Stimulated activated CD8-positive, alpha-beta memory T cell treated with anti-CD3 and anti-CD28 coated beads, Interleukin-7, amount 100 ng/mL, for 1 hour (primary cell): ENCODE measurements at regions not wholly inside any gene's neighbourhood (a gene's known extent, or its start where the extent isn't known, plus 50 kb on each side); places are given as distances from the start of the nearest gene placed in this dataset.
"Not testable (repeated sequence)": the region's sequence is repeated elsewhere in the genome, so short reads cannot be mapped to it uniquely, and the experiment has no call there.

Experiments used
- DNase-seq, 2 donors: peaks; one replicate each; pipeline ENCODE4 v3.0.0-alpha.2; 2020; ENCODE audit warnings: low read depth in 2 of 2

DNA sequence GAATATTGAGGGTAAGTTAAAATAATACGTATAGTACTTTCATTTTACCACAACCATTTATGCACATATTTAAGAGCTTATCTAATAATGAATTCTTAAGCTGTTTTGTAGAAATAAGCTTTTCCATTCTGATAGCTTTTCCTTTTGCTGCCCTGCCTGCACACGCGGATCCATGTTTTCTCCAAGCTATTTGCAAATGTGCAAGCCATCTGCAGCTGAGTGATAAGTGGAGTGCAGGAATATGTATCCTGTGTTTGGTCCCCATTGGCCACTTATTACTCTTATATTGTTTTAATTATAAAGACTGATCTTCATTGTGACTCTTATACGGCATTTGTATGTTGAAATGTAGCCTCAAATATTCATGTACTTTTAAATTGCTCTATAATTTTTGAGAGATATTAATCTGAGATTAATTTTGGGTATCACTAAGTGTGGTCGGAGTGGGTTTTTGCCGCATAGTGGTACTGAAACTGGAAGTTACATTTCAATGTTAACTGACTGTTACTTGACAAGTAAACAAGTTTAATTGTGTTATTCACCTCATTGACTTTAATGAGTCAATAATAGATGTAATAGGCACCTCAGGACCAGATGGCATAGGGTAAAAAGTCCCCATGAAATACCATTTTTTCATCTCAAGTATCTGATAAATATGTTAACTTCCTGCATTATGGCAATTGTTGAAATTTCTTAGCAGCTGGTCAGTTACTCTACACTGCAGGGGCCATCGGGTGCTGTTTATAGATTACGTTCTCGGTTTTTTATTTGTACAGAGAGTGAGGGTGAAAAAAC, 1567.4 kb downstream of the EFNB2 start:
- DNase-seq, result no peak

DNA sequence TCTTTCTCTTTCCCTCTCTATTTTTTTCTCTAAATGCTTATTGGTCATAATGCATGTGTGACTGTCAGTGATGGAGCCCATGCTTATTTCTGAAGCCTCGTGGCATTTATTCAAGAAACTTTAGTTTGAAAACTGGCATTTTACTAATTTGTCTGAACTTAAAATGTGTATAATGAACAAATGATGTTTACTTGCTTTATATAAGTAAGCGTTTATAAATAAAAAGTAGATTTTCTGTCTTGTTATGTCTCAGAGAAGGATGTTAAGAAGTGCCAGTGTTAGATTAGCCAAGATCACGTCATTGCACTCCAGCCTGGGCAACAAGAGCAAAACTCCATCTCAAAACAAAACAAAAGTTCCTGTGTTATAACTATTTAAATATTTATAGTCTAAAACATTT, 1568.1 kb downstream of the EFNB2 start:
- DNase-seq, result no peak

DNA sequence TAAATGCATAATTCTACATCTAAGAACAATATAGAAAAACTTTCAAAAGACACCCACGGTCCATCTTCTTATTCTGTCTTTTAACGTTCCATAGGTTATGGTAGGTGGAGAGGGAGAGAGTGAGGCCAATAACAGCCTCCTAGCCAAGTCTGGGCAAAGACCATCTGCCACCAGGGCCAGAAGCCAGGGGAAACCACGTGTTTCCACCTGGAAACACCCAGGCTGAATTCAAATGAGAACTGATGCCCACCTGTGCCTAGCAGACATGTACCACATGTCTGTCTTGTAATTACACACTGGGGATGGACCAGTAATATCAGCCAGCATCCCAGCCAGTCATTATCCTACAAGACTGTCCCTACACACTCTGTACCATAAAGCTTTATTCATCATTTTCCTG, 1573.1 kb downstream of the EFNB2 start:
- DNase-seq, result no peak

DNA sequence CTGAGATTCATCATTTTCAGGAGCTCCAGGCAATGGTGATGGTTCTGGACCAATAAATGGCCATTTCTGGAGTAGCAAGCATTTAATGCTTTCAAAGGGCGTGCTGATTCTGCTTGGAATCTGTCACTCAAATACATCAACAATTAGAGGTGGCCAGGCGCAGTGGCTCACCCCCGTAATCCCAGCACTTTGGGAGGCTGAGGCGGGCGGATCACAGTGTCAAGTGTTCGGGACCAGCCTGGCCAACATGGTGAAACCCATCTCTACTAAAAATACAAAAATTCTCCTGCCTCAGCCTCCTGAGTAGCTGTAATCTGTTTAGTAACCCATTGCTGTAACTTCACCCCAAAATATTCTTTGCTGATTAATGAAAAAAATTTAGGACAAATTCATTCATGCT, 1574.2 kb downstream of the EFNB2 start:
- DNase-seq, result no peak

DNA sequence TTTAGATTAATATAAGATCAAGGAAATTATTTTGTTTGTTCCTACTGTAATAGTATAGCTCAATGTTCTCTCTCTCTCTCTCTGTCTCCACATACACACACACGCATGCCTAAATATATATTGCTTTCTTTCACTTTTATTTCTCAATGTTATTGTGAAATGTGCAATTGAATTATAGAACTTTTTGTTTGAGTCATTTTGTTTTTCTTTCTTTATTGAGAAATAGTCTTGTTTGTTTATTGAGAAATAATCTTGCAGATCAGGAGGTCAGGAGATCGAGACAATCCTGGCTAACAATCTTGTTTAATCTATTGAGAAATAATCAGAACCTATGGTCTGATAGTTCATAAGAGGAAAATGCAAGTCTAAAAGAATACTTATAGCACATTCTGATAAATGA, 1581.3 kb downstream of the EFNB2 start:
- DNase-seq, result no peak

DNA sequence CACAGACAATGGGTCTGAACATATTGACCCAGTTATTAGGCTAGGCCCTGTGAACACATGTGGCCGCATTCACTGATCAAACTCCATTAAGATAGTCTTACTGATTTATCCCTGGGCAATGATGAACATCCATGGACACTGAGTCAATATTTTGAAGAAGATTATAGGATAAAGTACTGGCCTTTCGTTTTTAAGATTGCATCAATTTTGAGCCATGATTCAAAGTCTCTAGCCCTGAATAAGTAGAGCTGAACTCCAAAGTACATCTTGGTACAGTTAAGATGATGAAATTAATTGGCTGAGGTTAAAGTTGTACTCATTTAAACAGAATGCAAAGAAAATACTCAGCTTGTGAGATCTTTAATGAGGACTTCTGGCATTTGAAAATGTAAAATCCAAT, 1581.9 kb downstream of the EFNB2 start:
- no peak for DNase-seq

DNA sequence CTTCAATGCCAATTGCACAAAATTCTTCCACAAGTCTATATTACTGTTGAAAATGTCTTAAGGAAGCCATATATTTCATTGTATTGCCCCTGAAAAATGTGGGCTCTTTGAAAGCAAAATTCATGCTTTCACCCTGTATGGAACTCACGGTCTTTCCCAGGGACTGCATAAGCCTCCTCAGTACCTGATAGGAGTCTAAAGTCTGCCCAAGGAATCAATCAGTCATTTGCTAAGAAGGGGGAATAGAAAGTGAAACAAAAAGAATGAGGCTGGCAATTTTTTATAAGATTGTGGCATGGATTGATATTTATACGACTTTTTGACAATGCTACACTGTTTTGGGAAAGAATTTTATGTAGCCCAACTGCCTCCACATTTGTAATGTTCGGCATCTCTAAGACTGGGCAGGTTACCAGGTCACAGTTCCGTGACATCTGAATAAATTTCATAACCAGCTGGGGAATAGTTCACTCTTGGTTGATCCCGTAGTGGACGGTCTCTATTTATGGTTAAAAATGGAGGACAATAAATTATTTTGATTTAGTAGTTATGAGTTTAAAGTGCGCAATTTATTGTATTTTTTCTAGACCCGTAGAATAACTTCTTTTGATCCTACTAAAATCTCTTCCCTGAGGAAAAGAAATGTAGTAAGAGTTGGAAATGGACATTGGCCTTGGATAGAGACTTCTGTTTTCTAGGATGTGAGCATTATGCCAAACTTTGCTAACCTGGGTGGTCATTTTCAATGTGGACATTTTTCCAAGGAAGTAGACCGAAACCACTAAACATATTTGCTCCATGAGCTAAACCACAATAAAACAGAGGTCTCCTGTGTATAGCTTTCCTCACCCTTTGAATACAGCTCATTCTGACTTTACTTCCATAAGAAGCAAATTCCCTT, 1585.4 kb downstream of the EFNB2 start:
- DNase-seq, result no peak

DNA sequence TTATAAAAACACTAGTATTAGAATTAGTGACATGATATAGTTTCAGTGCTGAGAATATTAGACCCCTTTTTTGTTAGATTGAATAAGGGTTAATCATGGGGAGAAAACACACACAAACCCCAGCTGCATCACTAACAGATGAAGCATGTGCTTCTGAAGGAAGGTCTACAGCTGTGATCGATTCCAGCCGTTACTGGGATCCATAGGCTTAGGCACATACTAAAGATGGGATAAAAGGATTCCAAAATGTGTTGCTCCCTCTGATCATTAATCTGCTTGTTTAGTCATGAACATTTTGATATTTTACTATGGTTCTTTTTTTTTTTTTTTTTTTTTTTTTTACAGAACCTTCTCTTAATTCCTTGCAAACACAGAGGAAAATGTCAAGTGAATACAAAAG, 1591.3 kb downstream of the EFNB2 start:
- no peak for DNase-seq

DNA sequence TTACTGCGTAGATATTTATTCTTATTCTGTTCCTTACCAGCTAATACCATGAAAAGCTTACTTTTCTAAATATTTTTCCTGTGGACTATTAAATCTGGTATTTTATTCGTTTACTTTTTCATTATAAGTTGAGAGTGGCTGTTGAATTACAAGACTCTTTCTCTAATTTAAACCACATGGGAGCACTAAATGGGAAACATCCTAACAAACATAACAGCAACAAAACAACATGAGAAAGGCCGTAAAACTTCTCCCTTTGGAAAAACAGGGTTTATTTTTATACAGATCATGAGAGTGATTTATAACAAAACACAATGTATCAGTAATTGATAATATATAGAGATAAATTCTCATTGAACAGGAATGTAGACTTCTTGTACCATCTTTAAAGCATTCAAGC, 1592.1 kb downstream of the EFNB2 start:
- no peak for DNase-seq

DNA sequence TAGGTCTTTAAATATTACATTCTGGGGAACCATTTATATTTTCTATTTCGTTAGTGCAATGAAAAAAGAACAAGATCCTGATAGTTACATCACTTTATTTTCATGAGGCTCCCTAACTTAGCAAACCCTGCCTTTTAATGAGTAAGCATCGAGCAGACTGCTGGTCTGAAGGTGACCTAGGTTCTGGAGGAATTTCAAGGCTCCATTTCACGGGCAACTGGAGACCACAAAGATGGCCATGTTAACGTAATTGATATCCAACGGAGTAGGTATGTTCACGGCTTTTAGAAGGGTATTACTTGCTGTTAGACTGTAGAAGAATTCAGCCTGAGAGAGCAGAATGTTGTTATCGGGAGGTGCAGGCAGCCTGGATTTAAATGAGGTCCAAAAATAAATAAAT, 1597.6 kb downstream of the EFNB2 start:
- DNase-seq, result no peak

DNA sequence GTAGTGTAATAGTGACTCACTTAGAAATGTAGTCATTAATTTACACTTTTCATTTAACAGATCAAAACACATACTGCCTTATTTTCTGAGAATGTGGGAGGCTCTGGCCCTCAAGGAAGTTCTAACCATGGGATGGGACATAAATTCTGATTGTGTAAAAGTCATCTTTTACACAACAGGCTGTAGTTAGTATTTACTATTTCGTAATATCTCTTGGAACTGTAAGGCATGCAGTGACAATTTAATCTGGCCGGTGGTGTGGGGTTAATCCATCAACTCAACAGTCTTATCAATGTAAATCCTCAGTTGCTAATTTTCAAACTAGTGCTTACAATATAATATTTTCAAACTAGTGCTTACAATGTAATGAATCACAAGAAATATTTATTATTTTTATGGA, 1599.2 kb downstream of the EFNB2 start:
- DNase-seq, result no peak

DNA sequence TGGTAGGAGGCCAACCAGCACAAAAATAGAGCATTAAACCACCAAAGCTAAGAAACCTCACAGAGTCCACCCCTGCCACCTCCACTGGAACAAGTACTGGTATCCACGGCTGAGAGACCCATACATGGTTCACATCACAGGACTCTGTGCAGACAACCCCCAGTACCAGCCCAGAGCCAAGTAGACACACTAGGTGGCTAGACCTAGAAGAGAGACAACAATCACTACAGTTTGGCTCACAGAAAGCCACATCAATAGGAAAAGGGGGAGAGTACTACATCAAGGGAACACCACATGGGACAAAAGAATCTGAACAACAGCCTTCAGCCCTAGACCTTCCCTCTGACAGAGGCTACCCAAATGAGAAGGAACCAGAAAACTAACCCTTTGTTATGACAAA, 1614.9 kb downstream of the EFNB2 start:
- not testable (repeated sequence) for DNase-seq

DNA sequence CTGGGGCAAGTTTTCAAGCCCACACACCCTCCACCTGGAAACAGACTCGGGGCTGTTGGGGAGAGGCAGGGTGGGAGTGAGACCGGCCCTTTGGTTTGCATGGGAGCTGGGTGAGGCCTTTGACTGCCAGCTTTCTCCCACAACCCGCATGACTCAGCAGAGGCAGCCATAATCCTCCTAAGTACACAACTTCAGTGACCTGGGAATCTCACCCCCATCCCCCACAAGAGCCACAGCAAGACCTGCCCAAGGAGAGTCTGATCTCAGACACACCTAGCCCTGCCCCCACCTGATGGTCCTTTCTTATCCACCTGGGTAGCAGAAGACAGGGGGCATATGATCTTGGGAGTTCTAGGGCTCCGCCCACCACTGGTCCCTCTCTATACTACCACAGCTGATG, 1615.4 kb downstream of the EFNB2 start:
- no peak for DNase-seq

DNA sequence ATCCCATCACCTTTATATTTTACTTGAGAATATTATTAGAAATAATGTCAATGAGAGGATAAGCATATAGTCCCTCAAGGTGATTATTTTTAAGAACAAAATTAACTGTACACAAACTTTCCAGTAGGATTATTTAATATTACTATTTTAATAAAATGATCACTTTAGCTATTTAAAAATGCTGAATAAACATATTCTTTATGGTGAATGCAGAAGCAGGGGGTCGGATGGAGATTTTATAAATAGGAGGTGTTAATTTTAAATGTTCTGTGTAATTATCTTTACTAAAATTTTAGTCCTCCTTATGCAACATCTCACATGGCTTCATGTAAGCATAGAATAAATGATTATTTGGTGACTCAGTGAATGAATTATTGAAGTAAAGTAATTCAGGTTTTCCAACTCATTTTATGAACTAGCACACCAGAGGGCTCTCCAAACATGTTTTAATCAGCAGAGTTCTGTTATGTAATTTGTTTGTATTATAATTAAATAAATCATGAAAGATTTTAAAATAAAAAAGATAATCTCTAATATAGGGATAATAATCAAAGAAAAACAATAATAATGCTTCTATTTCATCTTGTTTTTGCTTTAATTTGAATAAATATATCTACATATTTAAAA, 1635.2 kb downstream of the EFNB2 start:
- no peak for DNase-seq

DNA sequence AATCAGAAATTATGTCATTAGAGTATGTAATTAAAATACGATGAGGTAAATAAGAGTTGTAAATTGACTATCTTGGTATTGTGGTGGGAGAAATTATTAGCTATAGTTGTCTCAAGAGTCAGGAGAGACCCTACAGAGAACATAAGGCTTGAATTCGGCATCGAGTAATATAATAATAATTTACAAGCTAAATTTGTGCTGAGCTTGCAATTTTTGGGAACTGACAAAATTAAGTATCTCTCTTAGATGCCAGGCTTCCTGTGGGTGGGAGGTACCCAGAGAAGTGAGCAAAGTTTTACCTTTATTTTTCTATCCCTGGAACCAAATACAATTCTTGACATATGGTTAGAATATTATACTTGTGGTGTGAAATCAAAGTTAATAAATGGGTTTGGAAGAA, 1637.0 kb downstream of the EFNB2 start:
- DNase-seq, result no peak

DNA sequence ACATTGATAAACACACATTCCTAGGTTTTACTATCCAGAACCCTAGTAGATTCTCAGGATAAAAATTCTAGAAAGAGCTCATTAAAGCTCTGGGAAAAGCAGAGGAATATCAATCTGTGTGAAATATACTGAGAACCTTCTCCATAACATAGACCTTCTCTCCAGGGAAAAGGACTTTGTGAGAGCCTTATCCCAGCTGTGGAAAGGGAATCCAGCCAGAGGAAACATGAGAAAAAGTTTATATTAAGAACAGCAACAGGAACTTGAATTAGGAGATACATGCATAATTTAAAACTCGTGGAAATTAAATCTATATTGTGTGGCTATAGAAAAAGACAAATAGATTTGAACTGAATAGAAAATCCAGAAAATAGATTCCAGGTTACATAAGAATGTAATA, 1639.9 kb downstream of the EFNB2 start:
- DNase-seq, result no peak

DNA sequence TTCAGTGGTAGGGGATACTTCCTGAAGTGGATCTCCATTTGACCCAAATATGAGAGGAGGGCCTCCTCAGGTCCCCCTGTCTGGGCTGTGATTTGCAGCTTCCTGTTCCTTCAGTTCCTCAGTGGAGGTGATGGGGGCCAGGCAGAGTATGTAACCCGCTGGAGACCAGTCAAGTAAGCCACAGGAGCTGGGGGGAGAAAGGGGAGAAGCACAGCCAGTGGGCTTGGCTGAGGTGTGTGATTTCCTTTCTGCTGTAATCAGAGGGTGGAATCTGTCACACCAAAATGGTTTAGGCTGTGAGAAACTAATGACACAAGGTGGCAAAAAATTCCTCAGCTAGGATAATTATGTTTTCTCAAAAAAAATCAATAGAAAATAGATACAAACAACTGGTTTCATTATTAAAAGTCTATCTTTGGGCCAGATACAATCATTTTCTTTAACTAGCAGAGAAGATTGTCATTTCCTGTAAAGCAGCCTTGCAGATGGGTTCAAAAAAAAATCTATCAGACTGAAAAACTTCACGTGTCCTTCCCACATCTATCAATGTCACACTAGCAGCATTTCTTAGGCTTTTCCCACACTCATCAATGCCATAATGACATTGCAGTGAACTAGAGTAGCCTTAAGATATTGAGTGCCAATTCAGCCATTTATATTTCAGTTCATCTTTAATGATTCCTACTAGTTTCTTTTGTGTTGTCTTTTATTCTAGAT, 1660.3 kb downstream of the EFNB2 start:
- DNase-seq, result peak in 1 of 2 donors; percentile 0

DNA sequence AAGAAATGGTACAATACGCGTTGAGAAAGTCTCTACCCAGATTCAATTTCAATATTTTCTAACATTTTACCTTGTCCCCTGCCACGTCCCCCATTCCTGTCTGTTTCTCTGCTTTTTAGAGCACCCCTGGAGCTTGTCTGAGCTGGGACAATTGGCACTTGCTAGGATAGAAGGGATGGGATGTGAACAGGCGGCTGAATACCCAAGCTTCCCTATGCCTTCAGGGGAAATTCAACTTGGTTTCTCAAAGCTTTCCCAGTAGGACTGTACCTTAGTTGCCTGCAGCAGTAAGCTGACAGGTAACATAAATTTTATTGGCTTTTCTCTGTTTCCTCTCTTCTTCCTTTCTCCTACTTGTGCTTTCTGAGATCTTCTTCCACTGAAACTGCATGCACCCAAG, 1663.3 kb downstream of the EFNB2 start:
- DNase-seq, result no peak

DNA sequence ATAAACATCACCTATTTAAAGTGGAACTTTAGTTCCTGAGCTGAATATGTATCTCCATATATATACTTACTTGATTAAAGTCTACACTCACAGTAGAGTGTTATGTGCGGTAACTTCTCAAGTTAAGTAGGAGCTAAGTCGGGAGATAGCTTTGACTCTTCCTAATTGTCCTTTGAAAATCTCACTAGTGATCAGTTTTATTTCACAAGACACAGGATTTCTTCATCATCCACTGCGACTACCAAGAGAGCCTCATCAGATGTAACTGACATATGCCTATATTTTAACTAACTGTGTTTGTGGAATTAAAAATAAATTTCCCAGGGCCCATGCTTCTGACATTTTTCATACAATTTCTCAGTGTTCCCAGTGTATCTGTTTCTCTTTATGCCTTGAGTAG, 1664.0 kb downstream of the EFNB2 start:
- DNase-seq, result no peak

DNA sequence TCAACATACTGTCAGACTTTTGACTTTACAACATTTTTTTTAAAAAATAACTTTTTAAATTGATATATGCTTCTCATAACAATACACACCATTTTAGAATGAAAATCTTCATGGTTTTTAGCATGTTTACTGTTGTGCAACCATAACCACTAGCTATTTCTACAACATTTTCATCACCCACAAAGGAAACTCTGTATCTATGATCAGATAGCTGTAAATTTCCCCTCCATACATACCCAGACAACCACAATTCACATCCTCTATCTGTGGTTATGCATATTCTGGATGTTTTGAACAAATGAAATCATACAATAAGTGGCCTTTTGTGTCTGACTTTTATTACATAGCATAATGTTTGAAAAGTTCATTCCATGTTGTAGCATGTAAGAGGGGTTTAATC, 1666.0 kb downstream of the EFNB2 start:
- no peak for DNase-seq

DNA sequence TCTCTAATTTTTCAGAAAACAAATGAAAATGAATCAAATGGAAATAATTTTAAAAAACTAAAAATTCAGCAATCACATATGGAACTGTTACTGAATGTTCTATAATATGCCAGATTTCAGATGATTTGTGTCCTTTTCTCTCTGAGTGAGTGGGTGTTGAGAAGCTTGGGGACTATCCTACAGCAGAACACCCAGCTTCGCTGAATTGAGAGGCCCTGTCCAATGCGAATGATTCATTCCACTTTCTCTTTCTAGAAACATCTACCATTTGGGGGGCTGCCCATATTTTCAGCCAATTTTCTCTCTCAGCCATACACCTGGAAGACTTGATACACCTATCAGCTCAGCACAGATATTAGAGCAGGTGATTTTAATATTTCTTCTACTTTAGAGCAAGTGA, 1666.7 kb downstream of the EFNB2 start:
- no peak for DNase-seq

DNA sequence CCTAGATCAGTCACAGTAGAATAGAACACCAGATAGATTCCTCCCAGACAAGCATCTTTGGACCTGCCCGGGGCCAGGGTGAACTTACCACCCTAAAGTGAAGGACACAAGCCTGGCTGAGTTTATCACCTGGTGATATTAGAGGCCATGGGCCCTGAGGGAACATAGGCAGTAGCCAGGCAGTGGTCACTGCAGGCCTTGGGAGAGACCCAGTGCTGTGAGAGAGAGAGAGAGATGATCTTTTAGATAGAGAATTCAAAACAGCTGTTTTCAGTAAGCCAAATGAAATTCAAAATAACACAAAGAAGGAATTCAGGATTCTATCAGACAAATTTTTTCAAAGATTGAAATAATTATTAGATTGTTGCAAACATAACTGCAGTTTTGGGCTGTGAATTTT, 1679.9 kb downstream of the EFNB2 start:
- no peak for DNase-seq
